ENCODE measurements at regions not wholly inside any gene's neighbourhood (a gene's known extent, or its start where the extent isn't known, plus 50 kb on each side); places are given as distances from the start of the nearest gene placed in this dataset.

GRCh38 chr22:22420580-22420979 lies 88.0 kb downstream of the ZNF280B start:
- DNase-seq (ENCODE audit: low spot score): no peak

GRCh38 chr22:22421392-22421791 lies 87.2 kb downstream of the ZNF280B start:
- no peak for DNase-seq (ENCODE audit: low spot score)

- peak; percentile 16 for DNase-seq (ENCODE audit: low spot score)
Observed at GRCh38 chr22:22422629-22423112, 85.9 kb downstream of the ZNF280B start.

DNA sequence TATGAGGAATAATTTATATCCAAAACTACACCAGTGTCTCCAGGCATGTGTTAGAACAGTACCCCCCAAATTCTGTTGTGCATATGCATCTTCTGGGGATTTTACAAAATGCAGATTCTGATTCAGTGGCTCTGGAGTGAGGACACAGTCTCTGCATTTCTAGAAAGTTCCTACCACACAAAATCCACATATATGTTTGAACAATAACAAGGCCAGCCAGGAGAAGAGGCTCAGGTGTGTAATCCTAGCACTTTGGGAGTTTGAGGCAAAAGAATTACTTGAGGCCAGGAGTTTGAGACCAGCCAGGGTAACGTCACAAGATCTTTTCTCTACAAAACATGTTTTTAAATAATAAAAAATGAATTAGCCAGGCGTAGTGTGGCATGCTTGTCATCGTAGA lies 84.9 kb downstream of the ZNF280B start:
- no peak for DNase-seq (ENCODE audit: low spot score)

- DNase-seq (ENCODE audit: low spot score): no peak
Observed at GRCh38 chr22:22424210-22424800, 84.2 kb downstream of the ZNF280B start.

DNA sequence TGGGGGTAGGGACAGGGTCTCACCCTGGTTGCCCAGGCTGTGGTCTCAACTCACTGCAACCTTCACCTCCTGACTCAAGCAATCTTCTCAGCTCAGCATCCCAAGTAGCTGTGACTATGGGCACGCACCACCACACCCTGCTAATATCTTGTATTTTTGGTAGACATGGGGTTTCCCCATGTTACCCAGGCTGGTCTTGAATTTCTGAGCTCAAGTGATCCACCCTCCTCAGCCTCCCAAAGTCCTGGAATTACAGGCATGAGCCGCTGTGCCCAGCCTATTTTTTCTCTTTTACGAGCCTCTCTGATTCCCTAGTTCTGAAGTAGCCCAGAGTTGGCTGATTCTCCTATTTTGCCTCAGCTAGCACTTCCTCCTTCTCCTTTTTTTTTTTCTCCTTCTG lies 83.6 kb downstream of the ZNF280B start:
- no peak for DNase-seq (ENCODE audit: low spot score)

GRCh38 chr22:22425356-22425755 lies 83.2 kb downstream of the ZNF280B start:
- DNase-seq (ENCODE audit: low spot score): no peak

DNA sequence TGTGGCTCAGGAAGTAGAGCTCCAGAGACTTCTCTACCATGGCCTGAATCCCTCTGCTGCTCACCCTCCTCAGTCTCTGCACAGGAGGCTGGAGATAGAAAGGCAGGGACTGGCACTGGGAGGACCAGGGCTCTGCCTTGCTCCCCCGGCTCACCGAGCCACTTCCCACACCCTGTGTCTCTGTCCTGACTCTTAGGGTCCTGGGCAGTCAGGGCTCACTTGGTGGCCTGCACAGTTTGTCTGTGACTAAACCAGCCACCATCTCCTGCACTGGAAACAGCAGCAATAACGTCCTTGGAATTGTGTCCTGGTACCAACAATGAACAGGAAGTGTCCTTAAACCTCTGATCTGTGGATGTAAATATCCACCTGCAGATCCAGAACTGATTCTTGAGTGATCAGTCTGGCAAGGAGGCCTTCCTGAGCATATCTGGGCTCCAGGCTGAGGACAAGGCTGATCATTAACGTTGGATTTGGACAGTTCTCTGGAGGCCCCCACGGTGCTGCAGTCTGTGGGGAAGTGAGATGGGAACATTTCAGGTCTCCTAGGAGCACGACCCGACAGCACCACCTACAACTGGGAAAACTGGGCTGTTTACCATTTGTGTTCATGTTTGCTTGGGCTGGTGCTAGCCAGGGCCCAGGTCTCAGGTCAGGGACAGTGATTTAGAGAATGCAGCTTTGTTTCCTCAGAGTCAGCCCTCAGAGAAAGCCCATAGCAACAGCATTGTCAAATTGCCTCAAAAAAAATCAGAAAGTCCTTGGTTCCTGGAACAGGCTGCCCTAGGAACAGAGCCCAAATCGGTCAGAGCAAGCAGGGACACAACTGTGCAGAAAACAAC lies 82.5 kb downstream of the ZNF280B start:
- no peak for DNase-seq (ENCODE audit: low spot score)

DNA sequence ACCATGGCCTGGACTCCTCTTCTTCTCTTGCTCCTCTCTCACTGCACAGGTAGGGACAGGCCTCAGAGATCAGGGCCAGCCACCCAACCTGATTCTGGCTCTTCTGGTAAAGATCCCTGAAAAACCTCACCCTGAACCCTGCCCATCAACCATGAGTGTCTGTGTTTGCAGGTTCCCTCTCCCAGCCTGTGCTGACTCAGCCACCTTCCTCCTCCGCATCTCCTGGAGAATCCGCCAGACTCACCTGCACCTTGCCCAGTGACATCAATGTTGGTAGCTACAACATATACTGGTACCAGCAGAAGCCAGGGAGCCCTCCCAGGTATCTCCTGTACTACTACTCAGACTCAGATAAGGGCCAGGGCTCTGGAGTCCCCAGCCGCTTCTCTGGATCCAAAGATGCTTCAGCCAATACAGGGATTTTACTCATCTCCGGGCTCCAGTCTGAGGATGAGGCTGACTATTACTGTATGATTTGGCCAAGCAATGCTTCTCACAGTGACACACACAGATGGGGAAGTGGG lies 80.9 kb downstream of the ZNF280B start:
- DNase-seq (ENCODE audit: low spot score): no peak

GRCh38 chr22:22428222-22429098 lies 80.1 kb downstream of the ZNF280B start:
- DNase-seq (ENCODE audit: low spot score): no peak

- no peak for DNase-seq (ENCODE audit: low spot score)
Observed at GRCh38 chr22:22429369-22430108, 79.0 kb downstream of the ZNF280B start.

- DNase-seq (ENCODE audit: low spot score): no peak
Observed at GRCh38 chr22:22430111-22430820, 78.3 kb downstream of the ZNF280B start.

GRCh38 chr22:22431271-22432220 lies 77.0 kb downstream of the ZNF280B start:
- DNase-seq (ENCODE audit: low spot score): peak; percentile 9

DNA sequence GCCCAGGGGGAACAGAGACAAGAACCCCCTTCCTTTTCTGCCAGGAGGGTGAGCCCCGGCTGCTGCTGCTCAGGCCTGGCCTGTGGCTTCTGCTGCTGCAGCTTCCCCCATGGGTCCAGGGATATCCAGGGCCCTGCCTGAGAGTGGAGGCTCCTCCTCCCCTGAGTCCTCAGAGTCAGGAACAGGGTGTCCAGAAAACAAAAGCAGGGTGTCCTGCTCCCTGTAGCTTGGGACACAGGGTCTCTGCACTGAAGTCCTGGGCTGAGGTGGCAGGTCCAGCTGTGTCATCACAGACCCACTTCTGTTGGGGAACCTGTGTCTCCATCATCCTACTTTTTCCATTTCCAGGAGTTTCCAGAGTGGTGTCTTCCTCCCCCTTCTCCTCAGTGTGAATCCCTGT lies 76.1 kb downstream of the ZNF280B start:
- DNase-seq (ENCODE audit: low spot score): no peak

- no peak for DNase-seq (ENCODE audit: low spot score)
Observed at GRCh38 chr22:22432937-22433336, 75.6 kb downstream of the ZNF280B start.

DNA sequence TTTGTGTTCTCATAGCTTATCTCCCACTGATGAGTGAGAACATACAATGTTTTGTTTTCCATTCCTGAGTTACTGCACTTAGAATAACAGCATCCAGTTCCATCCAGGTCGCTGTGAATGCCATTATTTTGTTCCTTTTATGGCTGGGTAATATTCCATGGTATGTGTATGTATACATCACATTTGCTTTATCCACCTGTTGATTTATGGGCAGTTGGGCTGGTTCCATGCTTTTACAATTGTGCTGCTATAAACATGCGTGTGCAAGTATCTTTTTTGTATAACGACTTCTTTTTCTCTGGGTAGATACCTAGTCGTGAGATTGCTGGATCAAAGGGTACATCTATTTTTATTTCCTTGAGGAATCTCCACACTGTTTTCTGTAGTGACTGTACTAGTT lies 74.8 kb downstream of the ZNF280B start:
- no peak for DNase-seq (ENCODE audit: low spot score)

Data from hematopoietic multipotent progenitor cell treated with erythropoietin and hydrocortisone succinate and interleukin-3 and kit ligand, for 17 days (in vitro differentiated cells).